HTR-8/SVneo (cell line): ENCODE measurements at regions not wholly inside any gene's neighbourhood (a gene's known extent, or its start where the extent isn't known, plus 50 kb on each side); places are given as distances from the start of the nearest gene placed in this dataset.
"Not testable (repeated sequence)": the region's sequence is repeated elsewhere in the genome, so short reads cannot be mapped to it uniquely, and the experiment has no call there.

Source experiments
- DNase-seq: peaks from one replicate; pipeline ENCODE4 v3.0.0; 2011; ENCODE audit warnings: low spot score, mixed read lengths; ENCODE audit not compliant: insufficient read length
- FAIRE-seq: peaks from 2 replicates; lab custom pipeline; 2011; peaks lifted over from hg19 to GRCh38; lab: Jason Lieb, UNC

GRCh38 chr12:131621701-131622421 lies 89.0 kb upstream of the SFSWAP start:
- FAIRE-seq (no peak), DNase-seq (no peak)

- FAIRE-seq (no peak), DNase-seq (no peak)
Measured at GRCh38 chr12:131622422-131622955, 88.4 kb upstream of the SFSWAP start.

DNA sequence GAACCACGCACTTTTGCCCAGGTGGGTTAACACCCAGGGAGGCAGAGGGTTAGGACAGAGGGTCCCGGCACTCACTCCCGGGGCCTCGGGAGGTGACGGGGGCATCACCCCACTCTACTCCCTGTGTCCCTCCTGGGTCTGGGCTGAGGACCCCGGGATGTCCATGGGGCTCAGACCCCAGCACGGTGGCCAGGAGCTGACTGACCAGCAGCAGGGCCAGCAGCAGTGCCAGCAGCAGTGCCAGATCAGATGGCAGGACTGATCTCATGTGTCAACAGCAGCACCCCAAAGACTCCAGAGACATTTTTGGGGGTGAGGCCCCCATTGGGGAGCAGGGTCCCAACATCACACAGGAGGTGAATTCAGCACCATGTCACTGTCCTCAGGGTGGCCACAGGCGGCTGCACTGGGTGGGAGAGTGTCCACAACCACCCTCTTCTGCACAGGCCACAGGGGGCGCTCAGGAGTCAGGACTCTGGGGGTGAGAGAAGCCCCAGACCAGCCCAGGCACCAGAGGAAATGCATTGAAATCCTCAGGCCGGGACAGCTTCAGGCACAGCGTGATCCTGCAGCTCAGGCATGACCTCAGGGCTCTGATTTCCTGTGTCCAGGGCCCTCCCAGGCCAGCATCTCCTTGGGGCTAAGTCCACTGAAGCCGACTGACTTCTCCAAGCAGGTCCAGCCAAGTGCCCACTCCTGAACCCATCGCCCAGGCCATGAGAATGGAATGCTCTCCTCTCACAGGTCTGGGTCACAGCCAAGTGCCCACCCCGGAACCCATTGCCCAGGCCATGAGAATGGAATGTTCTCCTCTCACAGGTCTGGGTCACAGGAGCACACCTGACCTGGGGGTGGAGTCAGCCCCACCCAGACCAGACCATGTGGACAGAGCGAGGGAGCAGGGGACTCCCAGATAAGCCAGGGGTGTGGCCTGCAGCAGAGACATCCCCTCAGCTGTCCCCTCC lies 87.2 kb upstream of the SFSWAP start:
- not testable (repeated sequence) for FAIRE-seq, DNase-seq

GRCh38 chr12:131624369-131624739 lies 86.5 kb upstream of the SFSWAP start:
- DNase-seq, FAIRE-seq: not testable (repeated sequence)

- not testable (repeated sequence) for DNase-seq, FAIRE-seq
Measured at GRCh38 chr12:131624756-131625501, 86.0 kb upstream of the SFSWAP start.

DNA sequence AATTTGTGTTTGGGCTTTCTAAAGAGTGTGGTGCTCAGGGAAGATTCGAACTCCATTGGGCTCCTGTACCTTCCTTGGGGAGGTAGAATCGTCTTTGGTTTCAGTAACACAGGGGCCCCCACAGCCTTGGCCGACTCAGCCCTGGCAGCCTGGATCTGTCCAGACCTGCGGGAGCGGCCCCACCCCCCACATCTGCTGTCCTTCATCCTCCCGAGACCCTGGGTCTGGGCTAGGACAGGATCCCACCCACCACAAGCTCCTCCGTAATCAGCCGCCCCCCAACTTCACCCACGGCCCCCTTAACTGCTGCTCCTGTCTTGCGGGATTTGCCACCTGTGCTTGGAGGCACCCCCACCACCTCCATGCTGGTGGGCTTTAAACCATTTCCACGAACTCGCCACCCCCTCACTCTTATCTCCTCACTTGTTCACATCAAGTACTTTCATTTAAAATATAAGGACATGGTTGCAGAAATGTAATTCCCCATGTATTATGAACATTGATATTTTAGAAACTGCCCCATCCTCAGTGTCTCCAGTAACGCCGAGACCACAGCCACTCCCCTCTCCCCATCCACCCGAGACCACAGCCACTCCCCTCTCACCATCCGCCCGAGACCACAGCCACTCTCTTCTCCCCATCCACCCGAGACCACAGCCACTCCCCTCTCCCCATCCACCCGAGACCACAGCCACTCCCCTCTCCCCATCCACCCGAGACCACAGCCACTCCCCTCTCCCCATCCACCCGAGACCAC lies 84.7 kb upstream of the SFSWAP start:
- FAIRE-seq, DNase-seq: not testable (repeated sequence)

- not testable (repeated sequence) for FAIRE-seq, DNase-seq
Measured at GRCh38 chr12:131627151-131628022, 83.5 kb upstream of the SFSWAP start.

GRCh38 chr12:131628023-131628740 lies 82.7 kb upstream of the SFSWAP start:
- DNase-seq (no peak), FAIRE-seq (no peak)

- DNase-seq (no peak), FAIRE-seq (no peak)
Measured at GRCh38 chr12:131628766-131629448, 82.0 kb upstream of the SFSWAP start.

GRCh38 chr12:131631230-131631629 lies 79.7 kb upstream of the SFSWAP start:
- no peak for FAIRE-seq
- no peak for DNase-seq

- not testable (repeated sequence) for DNase-seq, FAIRE-seq
Measured at GRCh38 chr12:131631889-131632651, 78.8 kb upstream of the SFSWAP start.

GRCh38 chr12:131632652-131633023 lies 78.3 kb upstream of the SFSWAP start:
- DNase-seq, FAIRE-seq: not testable (repeated sequence)

GRCh38 chr12:131633610-131634009 lies 77.3 kb upstream of the SFSWAP start:
- not testable (repeated sequence) for FAIRE-seq, DNase-seq

GRCh38 chr12:131634037-131634436 lies 76.9 kb upstream of the SFSWAP start:
- DNase-seq (no peak), FAIRE-seq (no peak)

DNA sequence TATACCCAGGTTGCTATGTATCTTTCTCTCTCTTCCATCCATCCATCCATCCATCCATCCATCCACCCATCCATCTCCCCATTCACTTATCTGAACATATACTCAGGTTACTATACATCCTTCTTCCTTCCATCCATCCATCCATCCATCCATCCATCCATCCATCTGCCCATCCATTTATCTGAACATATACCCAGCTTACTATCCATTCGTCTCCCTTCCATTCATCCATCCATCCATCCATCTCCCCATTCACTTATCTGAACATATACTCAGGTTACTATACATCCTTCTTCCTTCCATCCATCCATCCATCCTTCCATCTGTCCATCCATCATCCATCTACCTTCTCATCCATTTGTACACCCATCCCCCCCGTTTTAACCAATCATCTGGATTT lies 75.9 kb upstream of the SFSWAP start:
- DNase-seq: not testable (repeated sequence)
- peak; percentile 76 for FAIRE-seq

DNA sequence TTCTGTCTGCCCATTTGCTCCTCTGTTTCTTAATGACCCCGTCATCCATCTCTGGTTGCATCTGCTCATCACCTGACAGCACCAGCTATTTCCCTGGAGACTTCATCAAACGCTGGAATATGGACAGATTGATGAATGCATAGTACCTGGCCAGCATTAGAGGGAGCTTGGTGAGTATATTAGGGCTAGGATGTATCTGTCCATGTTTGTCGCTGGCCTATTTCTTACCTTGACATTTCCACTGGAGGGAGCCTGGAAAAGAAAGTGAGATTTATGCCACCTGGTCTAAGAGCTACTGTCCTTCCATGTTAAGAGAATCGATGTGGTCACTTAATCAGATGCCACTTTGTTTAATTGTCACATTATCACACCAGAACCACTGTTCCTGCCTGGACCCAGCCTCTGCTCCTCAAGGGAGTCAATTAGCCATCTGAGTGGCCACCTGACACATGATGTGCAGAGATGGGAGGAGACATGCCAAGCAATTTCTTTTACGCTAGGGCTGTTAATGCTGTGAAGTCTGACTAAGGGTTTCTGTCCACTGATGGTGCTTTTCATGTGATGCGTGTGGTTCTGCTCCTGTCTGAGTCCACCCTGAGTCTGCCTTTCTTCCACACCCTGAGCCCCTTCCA lies 75.3 kb upstream of the SFSWAP start:
- peak; percentile 9 for FAIRE-seq

More for the DNA sequence above, 75.3 kb upstream of the SFSWAP start:
- DNase-seq: no peak
